SK-N-DZ (cell line): ENCODE measurements at regions not wholly inside any gene's neighbourhood (a gene's known extent, or its start where the extent isn't known, plus 50 kb on each side); places are given as distances from the start of the nearest gene placed in this dataset.

Source experiments
- DNase-seq: peaks from one replicate; pipeline ENCODE4 v3.0.0-alpha.2; 2015; ENCODE audit warnings: low spot score

DNA sequence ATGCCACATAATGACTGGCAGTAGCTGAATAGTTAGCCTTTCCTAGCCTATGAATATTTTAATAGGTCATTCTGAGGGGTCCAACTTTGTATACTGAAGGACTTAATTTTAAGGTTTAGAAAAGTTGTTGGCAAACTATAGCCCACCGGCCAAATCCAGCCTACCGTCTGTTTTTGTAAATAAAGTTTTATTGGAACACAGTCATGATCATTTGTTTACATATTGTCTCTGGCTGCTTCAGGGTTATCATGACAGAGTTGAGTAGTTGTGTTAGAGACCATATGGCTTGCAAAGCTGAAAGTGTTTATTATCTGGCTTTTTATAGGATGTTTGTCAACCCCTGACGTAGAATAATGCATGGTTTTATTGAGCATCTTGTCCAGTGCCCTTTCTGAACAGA lies 73.4 kb downstream of the NTMT2 start:
- no peak for DNase-seq

DNA sequence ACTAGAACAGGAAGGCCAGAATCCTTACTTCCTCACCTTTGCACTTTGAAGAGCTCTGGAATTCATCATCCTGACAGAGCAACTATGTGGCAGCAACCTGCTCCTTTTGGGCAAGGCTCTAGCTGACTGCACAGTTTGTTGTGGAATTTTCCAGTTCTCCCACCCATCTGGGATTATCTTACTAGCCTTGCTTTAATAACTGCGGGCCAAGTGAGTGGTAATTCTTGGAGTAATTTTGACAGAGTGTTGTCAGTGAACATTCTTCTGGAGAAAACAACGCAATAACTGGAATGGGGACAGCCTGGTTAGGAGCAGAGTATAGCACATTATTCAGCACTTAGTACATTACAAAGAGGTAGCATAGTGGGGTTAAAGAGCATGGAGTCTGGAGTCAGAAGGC lies 75.3 kb downstream of the NTMT2 start:
- no peak for DNase-seq

DNA sequence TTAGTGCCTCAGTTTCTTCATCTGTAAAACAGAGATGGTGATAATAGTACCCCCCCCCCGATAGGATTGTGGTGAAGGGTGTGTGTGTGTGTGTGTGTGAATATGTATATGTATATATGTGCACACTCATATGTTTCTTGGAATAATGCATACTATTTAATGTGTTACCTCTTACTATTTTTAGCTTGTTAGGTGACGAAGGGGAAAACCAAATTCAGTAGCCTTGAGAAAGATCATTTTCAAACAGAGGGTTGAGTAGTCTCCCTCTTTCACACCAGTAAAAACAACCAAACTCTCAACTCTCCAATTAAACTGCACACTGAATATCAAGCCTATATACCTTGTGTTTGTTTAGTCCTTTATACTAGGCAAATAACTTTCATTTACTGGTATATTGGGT lies 75.7 kb downstream of the NTMT2 start:
- DNase-seq, result no peak

DNA sequence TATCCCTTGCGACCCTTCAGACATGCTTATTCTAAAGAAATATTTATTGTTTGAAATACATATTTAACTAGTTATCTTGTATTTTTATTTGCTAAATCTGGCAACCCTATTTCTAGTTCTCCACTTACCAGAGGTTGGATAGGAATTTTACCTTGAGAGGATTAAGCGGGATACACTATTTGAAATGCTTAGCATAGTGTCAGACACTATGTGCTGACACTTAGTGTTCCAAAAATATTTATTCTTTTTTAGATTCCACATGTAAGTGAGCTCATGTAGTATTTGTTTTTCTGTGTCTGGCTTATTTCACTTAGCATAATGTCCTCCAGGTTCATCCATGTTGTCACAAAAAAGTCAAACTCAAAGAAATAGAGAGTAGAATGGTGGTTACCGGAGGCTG lies 78.7 kb downstream of the NTMT2 start:
- DNase-seq, result no peak

DNA sequence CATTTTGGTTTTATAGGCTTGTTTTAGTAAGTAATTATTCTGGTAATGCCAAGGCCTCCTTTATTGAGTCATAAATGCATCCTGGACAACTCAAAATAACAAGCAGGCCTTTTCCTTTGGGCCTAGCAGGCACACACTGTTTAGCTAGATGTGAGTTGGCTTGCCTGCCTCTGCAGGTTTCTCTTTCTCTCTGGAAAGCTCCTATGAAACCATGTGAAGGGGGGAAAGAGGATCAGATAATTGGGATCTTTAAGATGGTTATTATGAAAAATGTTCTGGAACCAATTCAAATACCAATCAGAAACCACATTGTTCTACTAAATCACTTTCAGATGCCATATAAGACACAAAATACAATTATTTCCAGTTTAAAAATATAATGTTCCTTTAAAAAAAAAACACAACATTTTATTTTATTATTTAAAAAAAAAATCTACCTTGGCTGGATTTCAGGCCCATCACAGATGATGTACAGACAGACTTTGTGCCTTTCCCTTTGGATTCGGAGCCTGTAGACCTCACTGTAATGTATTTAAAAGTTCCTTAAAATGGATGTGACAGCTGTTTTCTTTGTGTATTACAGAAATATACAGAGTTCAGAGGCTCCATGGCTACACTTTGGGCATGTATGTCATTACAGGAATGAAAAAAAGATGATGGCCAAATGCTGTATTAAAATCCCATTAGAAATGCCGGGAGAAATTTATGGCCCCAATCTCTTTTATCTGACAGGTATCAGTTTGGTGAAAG lies 80.2 kb downstream of the NTMT2 start:
- no peak for DNase-seq

DNA sequence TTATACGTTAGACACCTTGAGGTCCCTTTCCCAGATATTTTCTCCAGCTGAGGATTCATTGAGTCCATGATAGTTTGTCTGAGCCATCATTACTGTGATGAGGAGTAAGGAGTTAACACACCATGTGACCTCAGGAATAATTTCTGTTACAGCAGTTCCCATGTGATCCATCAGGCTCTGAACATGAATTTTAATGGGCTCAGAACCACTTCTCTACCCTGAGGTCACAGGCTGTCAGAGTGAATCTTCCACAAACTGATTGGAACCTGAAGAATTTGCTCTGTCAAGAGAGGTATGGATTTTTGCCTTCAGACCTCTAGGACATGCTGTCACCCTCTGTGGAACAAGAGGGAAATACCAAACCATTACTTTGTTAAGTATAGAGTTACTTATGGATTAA lies 81.0 kb downstream of the NTMT2 start:
- no peak for DNase-seq

DNA sequence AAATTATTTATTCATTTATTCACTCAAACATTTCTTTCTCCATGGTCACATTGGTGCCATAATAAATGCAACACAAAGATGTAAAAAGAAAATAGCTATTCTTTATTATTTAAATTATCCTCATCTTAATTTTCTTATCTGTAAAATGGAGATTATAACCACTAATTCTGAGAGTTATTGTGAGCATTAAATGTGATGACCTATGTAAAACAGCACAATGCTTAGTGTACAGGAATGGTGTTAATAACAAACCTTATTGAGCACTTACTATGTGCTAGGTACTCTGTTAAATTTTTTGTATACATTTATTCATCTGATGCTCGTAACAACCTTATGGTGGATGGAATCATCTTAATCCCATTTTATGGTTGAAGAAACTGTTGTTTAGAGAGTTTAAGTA lies 84.6 kb downstream of the NTMT2 start:
- no peak for DNase-seq

DNA sequence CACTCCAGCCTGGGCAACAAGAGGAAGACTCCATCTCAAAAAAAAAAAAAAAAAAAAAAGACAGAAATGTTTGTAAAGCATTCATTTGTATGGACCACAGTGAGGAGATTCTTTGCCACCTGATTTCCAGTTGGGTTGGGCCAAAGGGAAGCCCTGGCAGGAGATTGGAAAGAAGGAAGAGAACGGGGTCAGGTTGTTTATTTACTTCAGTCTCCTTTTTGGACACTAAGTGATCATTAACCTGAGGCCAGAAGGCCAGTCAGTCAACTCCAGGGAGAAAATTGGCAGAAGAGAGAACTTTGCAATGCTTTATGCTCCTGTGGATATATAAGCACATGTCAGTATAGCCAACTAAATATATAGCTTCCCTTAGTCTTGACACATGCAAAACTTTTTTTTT lies 85.9 kb downstream of the NTMT2 start:
- no peak for DNase-seq

DNA sequence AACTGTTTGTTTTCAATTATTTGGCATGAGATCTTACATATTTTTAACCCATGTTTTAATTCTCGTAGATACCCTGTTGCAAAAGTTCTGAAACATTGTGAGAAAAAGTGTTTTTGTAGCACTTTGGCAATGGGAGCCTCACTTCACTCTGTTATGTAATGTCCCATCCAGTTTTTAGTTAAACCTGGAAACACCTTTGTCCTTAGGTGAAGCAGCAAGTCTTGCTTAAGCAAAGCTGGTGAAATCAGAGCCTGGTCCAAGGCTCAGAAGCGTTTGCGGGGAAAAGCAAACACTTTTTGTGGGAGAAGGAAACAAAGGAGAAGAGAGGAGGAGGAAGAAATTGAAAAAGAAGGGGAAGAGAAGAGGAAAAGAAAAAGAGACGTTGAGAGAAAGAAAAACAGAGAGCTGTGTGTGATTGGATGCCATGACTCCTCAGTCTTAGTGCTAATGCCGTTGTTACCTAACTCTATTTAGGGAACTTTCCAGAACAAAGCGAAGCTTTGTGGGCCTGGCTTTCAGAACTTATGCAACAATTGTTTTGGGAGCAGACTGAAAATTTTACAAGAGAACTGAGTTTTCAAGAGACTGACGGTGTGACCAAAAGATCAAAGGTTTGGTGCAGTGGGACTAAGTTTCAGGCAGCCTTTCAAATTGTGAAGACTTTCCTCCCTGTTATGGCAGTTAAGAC lies 93.1 kb downstream of the NTMT2 start:
- no peak for DNase-seq

DNA sequence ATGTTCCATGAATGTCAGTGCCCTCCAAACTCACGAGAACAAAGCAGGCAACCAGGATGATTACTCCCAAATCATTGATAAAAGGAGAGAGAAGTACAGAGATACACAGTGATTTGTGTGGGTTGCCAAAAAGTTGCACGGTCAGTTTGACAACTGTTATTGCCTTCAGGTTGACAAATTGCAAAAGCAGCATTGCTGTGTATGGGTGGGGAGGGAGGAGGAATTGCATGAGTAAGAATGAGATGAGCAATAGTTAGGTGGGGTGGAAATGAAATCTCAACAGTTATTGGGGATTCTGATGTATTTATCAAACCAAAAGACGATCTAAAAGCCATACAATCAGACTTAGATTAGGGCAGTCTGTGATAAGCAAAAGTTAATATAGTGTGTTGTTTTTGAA lies 93.7 kb downstream of the NTMT2 start:
- DNase-seq, result no peak

DNA sequence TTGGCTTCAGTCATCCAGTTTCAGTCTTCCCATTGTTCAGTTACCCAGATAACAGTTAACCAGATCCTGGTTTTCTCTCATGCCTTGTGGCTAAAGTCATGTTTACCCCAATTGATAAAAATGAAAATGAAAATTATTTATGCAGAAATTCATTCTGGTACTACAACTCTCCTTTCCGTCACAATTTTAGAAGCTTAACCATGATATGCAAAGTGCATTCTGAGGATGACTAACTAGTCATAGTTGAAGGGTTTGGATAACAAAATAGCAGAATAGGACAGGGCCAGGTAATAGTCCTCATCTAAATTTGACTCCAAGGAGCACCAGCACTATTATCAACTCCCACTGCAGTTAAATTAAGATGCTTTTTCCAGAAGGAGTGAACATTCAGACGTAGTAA lies 94.7 kb downstream of the NTMT2 start:
- DNase-seq, result no peak

DNA sequence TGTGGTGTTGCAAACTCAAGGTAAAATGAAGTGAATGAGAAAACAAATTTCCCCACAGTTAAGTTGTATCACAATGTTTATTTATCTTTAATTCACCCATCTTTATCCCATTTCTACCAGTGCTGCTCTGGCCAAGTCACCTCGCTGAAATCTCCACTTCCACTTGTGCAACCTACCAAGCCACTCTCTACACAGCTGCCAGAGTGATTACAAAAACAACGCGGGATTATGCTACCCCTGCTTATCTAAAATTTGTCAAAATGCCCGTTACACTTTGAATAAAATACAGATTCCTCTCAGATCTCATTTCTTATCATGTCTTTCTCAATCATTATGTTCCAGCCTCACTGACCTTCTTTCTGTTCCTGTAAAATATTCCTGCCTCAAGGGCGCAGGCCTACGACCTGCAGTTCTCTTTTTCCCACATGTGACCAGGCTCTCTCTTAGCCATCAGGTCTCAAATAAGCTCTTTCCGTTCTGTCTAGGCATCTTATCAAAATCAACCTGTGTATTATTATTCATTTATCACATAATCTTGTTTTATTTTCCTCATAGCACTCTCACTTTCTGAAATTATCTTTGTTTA lies 95.6 kb downstream of the NTMT2 start:
- no peak for DNase-seq

DNA sequence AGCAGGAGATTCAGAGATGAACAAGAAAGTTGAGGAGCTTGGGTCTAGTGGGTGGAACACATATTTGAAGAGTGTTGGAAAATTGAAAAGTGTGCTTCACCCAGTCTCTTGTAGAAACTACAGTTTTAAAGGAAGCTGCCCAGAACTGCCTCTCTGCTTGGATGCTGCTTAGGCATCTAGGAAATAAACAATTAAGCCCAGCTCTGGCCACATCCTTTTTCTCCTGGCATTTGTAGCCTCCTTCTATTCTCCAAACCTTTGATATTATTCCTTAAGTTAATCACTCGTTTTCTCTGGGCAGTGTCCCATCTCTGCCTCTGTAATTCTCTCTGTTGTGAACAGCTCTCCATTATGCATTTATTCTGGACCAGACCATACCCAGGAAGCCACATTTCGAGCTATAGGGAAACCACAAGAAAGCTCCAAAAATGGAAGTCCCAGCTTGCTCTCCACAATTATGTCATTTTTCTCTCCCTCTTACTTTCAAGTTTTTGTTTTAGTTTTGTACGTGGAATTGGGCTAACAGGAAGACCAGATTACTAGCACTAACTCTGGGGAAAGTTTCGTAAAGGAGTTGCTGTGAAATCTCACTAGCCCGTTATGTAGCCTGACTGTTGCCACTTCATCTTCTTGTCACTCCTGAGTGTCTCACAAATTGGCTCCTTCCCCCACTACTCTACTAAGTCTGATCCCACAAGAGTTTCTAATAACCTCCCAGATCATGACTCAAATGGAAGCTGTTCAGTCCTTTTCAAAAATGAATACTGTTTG lies 102.2 kb downstream of the NTMT2 start:
- no peak for DNase-seq

DNA sequence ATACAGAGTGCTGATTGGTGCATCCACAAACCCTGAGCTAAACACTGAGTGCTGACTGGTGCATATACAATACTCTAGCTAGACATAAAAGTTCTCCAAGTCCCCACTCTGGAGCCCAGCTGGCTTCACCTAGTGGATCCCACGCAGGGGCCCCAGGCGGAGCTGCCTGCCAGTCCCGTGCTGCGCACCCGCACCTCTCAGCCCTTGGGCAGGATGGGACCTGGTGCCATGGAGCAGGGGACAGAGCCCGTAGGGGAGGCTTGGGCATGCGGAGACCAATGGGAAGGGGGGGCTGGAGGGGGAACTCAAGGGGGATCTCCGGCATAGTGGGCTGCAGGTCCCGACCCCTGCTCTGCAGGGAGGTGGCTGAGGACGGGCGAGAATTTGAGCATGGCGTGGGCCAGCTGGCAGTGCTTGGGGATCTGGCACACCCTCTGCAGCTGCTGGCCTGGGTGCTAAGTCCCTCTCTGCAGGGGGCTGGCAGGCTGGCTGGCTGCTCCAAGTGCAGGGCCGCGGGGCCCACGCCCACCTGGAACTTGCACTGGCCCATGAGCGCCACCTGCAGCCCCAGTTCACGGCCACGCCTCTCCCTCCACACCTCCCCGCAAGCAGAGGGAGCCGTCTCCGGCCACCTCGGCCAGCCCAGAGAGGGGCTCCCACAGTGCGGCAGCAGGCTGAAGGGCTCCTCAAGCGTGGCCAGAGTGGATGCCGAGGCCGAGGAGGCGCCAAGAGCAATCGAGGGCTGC lies 104.9 kb downstream of the NTMT2 start:
- no peak for DNase-seq

DNA sequence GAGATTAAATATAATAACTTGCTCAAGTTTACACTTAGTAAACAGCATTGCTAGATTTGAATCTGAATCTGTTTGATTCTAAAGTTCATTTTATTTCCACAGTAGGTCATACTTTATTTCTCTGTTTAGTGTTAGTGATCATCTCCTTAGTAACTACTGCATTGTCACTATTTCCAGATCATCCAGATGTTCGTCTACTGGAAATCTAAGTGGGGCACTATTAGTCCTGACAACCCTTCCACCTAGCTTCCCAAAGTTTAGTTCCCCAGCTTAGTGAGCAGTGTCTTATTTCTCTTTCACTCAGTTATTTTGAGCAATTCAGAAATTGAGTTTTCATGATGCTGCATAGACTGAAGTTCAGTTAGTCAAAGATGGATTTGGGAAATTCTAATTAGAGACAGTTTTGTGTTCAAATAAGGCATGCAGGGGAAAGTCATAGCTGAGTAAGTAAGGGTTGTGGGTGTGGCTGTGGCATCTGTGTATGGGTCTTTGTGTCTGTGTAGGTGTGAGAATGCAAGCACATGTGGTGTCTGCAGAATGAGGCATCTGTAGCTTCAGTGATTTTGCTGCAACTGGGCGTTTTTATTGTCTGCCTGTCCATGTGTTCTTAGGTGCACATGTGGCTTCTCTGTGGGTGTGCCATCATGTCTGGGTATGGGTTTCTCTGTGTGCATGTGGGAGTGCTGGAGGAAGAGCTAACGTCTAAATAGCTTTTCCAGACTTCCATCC lies 107.3 kb downstream of the NTMT2 start:
- DNase-seq, result no peak

DNA sequence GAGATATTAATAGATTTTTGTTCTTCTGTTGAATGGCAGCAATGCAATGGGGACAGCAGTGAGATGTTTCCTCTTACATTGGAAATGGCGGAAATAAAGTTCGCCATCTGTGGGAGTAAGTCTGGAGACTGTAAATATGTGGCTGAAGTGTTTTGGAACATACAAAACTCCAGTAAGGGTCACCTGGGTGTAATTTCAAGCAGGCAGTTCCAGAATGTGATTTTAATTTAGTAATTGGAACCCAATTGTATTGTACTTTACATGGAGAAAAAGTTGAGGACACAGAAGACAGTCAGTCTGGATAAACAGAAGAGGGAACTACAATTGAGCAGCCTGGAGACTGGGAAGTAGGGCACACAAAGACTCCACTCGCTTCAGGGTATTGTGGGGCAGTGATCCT lies 108.6 kb downstream of the NTMT2 start:
- DNase-seq, result no peak

DNA sequence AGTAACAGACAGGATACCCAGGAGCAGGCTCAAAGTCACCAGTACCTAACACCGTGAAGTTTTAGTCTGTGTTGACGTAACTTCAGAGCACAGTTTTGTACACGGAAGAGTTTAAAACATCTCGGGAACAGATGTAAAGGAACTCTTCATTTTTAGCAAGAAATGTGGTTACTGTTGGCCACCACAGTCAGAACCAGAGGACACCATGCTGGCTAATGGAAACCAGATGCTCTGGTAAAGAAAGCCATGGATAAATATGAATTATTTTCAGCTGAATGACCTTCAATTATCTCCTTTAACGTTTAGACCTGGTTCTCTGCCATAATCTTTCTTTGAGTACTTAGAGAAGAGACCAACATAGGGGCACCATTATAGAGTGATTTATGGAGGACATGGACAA lies 115.9 kb downstream of the NTMT2 start:
- no peak for DNase-seq

DNA sequence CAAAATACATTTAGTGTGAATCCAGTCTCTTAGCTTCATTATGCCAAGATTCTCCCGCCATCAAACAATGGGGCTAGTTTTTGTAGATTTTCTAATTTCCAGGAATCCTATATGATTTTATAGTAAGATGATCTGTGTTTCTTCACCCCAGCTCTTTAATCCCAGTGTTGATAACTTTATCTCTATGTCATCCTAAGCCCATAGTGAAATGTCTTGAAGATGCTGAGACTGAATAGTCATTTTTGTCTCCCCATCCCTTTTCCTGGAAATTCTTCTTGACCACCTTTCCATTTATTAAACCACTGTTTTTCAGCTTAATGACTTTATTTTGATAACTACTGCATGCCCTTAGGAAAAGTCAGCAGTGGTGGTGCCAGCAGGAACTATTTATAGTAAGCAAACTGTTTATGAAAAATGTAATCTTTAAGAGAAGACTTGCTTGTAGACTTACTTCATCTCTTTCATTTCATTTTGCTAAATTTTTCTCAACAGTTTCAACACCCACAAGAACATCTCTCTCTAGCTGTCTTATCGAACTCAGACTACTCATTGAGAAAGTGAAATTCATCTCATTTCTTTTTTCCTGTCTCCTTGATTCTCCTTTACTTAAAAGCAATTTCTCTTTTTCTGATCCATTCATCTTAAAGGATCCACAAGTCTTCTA lies 116.6 kb downstream of the NTMT2 start:
- no peak for DNase-seq

DNA sequence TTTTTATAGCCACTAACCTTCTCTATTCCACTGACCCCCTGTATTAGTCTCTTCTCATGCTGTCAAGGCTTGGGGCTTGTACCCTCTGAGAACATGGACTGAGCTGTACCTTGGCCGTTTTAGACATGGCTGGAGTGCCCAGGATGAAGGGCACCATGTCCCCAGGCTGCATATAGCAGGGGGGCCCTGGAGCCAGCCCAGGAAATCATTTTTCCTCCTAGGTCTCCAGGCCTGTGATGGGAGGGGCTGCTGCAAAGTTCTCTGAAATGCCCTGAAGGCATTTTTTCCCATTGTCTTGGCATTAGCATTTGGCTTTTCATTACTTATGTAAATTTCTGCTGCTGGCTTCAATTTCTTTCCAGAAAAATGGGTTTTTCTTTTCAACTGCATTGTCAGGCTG lies 119.5 kb downstream of the NTMT2 start:
- DNase-seq, result no peak

DNA sequence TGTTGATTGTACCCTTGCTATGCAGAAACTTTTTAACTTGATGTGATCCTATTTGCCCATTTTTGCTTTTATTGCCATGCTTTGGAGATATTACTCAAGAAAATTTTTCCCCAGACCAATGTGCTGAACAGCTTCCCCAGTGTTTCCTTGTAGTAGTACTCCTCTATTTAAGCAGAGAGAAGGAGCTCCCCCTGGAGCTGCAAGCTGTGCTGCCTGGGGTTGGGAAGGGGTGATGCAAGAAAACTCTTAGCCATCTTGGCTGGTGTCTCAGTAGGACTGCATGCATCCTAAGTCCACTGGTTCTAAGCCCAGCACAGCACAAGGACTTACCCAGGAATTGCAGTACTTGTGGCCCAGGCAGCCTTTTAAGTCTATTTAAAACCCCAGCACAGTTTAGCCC lies 121.6 kb downstream of the NTMT2 start:
- no peak for DNase-seq
